Keratinocyte (primary cell): ENCODE measurements at regions not wholly inside any gene's neighbourhood (a gene's known extent, or its start where the extent isn't known, plus 50 kb on each side); places are given as distances from the start of the nearest gene placed in this dataset.

Source experiments
- DNase-seq: peaks from one replicate; pipeline ENCODE4 v3.0.0-alpha.2; 2011; ENCODE audit warnings: low read depth, missing footprints, low spot score
- FAIRE-seq: peaks from 2 replicates; lab custom pipeline; 2011; peaks lifted over from hg19 to GRCh38; lab: Jason Lieb, UNC
- H2AFZ ChIP-seq: 2 replicates; pipeline ENCODE4 v1.6.0; 2012; ENCODE audit warnings: low read length, control low read depth, inconsistent platforms; ENCODE audit not compliant: control insufficient read depth
- H3K27ac ChIP-seq: 2 replicates; pipeline ENCODE4 v1.5.1; 2011; ENCODE audit warnings: low read length; ENCODE audit not compliant: control insufficient read depth, insufficient read depth
- H3K27me3 ChIP-seq: 3 replicates; pipeline ENCODE4 v1.6.0; 2011; ENCODE audit warnings: low read length; ENCODE audit not compliant: control insufficient read depth, insufficient read depth; ENCODE audit errors: extremely low read depth
- H3K36me3 ChIP-seq, 2 experiments: 2 replicates in 1 of 2; 3 replicates in 1 of 2; pipeline ENCODE4 v1.5.1; 2011; ENCODE audit warnings: low read length in 2 of 2, mild to moderate bottlenecking in 1 of 2; ENCODE audit not compliant: control insufficient read depth in 2 of 2, insufficient read depth in 2 of 2; ENCODE audit errors: extremely low read depth in 1 of 2
- H3K4me1 ChIP-seq: 3 replicates; pipeline ENCODE4 v1.5.1; 2011; ENCODE audit warnings: low read length; ENCODE audit not compliant: control insufficient read depth, insufficient read depth; ENCODE audit errors: extremely low read depth
- H3K4me2 ChIP-seq: 3 replicates; pipeline ENCODE4 v1.6.0; 2011; ENCODE audit warnings: low read depth, low read length; ENCODE audit not compliant: control insufficient read depth, insufficient read depth; ENCODE audit errors: extremely low read depth
- H3K4me3 ChIP-seq, 3 experiments: fragments of 200-600 bp in 1 of 3; sonication (generic) in 1 of 3; 2 replicates in 2 of 3; 3 replicates in 1 of 3; pipeline ENCODE4 v1.5.1; 2011 to 2016; ENCODE audit warnings: low read length in 3 of 3, mild to moderate bottlenecking in 3 of 3, control low read depth in 2 of 3, inconsistent platforms in 1 of 3, low read depth in 1 of 3, mixed read lengths in 1 of 3, mixed run types in 1 of 3, moderate library complexity in 1 of 3; ENCODE audit not compliant: control insufficient read depth in 2 of 3, insufficient read depth in 2 of 3; ENCODE audit errors: extremely low read depth in 1 of 3
- H3K79me2 ChIP-seq: 2 replicates; pipeline ENCODE4 v1.6.0; 2012; ENCODE audit warnings: low read length; ENCODE audit not compliant: control insufficient read depth, insufficient read depth
- H3K9ac ChIP-seq: 3 replicates; pipeline ENCODE4 v1.6.0; 2011; ENCODE audit warnings: low read length; ENCODE audit not compliant: control insufficient read depth, insufficient read depth; ENCODE audit errors: extremely low read depth
- H3K9me1 ChIP-seq: 3 replicates; pipeline ENCODE4 v1.6.0; 2011; ENCODE audit warnings: low read length; ENCODE audit not compliant: control insufficient read depth, insufficient read depth; ENCODE audit errors: extremely low read depth
- H3K9me3 ChIP-seq: 2 replicates; pipeline ENCODE4 v1.5.1; 2012; ENCODE audit warnings: low read depth, low read length; ENCODE audit not compliant: control insufficient read depth
- H4K20me1 ChIP-seq: 3 replicates; pipeline ENCODE4 v1.6.0; 2011; ENCODE audit warnings: low read length; ENCODE audit not compliant: control insufficient read depth, insufficient read depth; ENCODE audit errors: extremely low read depth
- EZH2 ChIP-seq: IDR thresholded peaks from one replicate; pipeline ENCODE4 v1.6.1; 2012; ENCODE audit warnings: inconsistent platforms, mild to moderate bottlenecking, low read length, moderate library complexity
- dilution Hi-C: fragments of 300-500 bp; cut with MboI; formaldehyde crosslinking; loops from one replicate; pipeline ENCODE4 v1.7.0; 2020; ENCODE audit warnings: low sequenced_read_pairs; ENCODE audit not compliant: extremely low pct_ligation_motif_present
- TF ChIP-seq, protein P1 (sequence below), 3 experiments: IDR thresholded peaks in 1 of 3; conservative IDR thresholded peaks in 1 of 3; optimal IDR thresholded peaks in 1 of 3; 2 replicates in 2 of 3; 3 replicates in 1 of 3; pipeline versions ENCODE3 to v1.5.1; 2011; ENCODE audit warnings: low read length in 3 of 3, mild to moderate bottlenecking in 3 of 3, moderate library complexity in 2 of 3, control low read depth in 1 of 3, inconsistent platforms in 1 of 3; ENCODE audit not compliant: insufficient read depth in 2 of 3; ENCODE audit errors: extremely low read depth in 1 of 3

DNA sequence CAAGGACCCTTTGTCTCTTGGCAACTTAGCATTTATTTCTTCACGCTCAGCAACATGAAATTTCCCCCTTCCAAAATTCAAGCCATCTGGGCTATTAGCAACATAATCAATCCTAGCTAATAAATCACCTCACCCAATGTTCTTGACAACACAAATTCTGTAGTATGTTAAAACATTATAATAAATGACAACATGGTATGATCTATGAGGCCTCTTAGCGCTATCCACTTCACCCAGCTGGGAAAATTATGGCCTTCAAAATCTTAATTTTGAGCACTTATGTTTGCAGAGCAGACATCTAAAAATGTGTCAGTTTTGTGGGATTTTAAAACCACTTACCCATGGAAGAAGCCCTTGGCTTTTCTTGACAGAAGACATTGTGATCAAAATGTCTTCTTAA lies 181.9 kb downstream of the HDGFL1 start:
- H3K79me2 ChIP-seq = no peaks in the 10 kb centered on the region
- H3K27me3 ChIP-seq = no peaks in the 10 kb centered on the region
- no peaks in the 10 kb centered on the region for H3K9me1 ChIP-seq
- peaks cover under 1% of the 10 kb centered on the region for H3K4me1 ChIP-seq
- H4K20me1 ChIP-seq = no peaks in the 10 kb centered on the region
- H3K9ac ChIP-seq = no peak overlapping the region
- FAIRE-seq (no peak), DNase-seq (no peak)
- H3K9me3 ChIP-seq = no peaks in the 10 kb centered on the region
- no peak for TF ChIP-seq EZH2
- TF ChIP-seq, protein P1, sequence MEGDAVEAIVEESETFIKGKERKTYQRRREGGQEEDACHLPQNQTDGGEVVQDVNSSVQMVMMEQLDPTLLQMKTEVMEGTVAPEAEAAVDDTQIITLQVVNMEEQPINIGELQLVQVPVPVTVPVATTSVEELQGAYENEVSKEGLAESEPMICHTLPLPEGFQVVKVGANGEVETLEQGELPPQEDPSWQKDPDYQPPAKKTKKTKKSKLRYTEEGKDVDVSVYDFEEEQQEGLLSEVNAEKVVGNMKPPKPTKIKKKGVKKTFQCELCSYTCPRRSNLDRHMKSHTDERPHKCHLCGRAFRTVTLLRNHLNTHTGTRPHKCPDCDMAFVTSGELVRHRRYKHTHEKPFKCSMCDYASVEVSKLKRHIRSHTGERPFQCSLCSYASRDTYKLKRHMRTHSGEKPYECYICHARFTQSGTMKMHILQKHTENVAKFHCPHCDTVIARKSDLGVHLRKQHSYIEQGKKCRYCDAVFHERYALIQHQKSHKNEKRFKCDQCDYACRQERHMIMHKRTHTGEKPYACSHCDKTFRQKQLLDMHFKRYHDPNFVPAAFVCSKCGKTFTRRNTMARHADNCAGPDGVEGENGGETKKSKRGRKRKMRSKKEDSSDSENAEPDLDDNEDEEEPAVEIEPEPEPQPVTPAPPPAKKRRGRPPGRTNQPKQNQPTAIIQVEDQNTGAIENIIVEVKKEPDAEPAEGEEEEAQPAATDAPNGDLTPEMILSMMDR (optimal IDR thresholded peaks at IDR 0.05 in 1 of 3, IDR thresholded peaks at IDR 0.05 in 1 of 3, conservative IDR thresholded peaks at IDR 0.05 in 1 of 3; ENCODE audit: extremely low read depth in 1 of 3, insufficient read depth in 2 of 3, low read length in 3 of 3) = no peak
- no peaks in the 10 kb centered on the region for H3K36me3 ChIP-seq
- H3K27ac ChIP-seq = no peak overlapping the region
- no peak overlapping the region for H3K4me3 ChIP-seq
- H3K4me2 ChIP-seq = no peak overlapping the region
- dilution Hi-C loops = no loop called here
- H2AFZ ChIP-seq = no peak overlapping the region

DNA sequence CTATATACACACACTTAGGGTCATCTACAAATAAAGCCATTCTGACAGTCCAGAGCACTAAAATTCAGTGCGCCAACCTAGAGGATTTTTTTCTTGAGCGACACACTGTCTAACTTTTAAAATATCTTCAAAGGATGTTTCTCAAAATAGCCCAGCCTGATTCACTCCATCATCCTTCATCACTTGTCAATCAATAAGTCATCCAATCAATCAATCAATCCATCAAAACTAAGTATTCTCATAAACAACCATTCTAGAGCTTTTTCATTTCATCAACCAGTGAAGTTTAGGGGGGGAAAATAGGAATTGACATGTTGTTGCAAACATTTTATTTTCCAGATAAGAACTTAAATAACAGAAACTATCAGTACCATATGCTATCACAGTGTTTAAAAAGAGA lies 183.2 kb downstream of the HDGFL1 start:
- FAIRE-seq (no peak), DNase-seq (no peak)
- Histone ChIP-seq H3K4me3 (no peak overlapping the region), H3K9me3 (no peaks in the 10 kb centered on the region), H3K79me2 (no peaks in the 10 kb centered on the region), H3K27me3 (no peaks in the 10 kb centered on the region), H3K4me2 (no peak overlapping the region), H3K27ac (no peak overlapping the region), H3K9ac (no peak overlapping the region), H3K36me3 (no peaks in the 10 kb centered on the region), H4K20me1 (no peaks in the 10 kb centered on the region), H2AFZ (no peak overlapping the region), H3K9me1 (no peaks in the 10 kb centered on the region), H3K4me1 (peaks cover 5% of the 10 kb centered on the region)
- dilution Hi-C loops = no loop called here
- no peak for TF ChIP-seq EZH2
- TF ChIP-seq, protein P1 (optimal IDR thresholded peaks at IDR 0.05 in 1 of 3, IDR thresholded peaks at IDR 0.05 in 1 of 3, conservative IDR thresholded peaks at IDR 0.05 in 1 of 3; ENCODE audit: extremely low read depth in 1 of 3, insufficient read depth in 2 of 3, low read length in 3 of 3) = no peak
